PFSK-1 (cell line): ENCODE measurements at regions not wholly inside any gene's neighbourhood (a gene's known extent, or its start where the extent isn't known, plus 50 kb on each side); places are given as distances from the start of the nearest gene placed in this dataset.

ENCODE experiments used
- FOXP2 ChIP-seq: optimal IDR thresholded peaks from 2 replicates; pipeline ENCODE3; 2011; ENCODE audit warnings: borderline replicate concordance, control low read depth, inconsistent platforms; ENCODE audit not compliant: insufficient read depth; ENCODE audit errors: extremely low read length, extremely low read depth
- POLR2AphosphoS5 ChIP-seq: IDR thresholded peaks from 2 replicates; pipeline ENCODE4 v1.6.1; 2012; ENCODE audit warnings: low read depth, mild to moderate bottlenecking, control low read depth, low read length, moderate library complexity
- SIN3A ChIP-seq: IDR thresholded peaks from 2 replicates; pipeline ENCODE4 v1.6.1; 2012; ENCODE audit warnings: mild to moderate bottlenecking, low read length, moderate library complexity, borderline replicate concordance; ENCODE audit not compliant: insufficient read depth
- TAF1 ChIP-seq: IDR thresholded peaks from 2 replicates; pipeline ENCODE4 v1.6.1; 2012; ENCODE audit warnings: low read length, control low read depth, borderline replicate concordance; ENCODE audit not compliant: insufficient read depth
- TF ChIP-seq, protein P1 (sequence below), 2 experiments: IDR thresholded peaks; 2 replicates each; pipeline versions ENCODE4 v1.6.1 to v1.8.0; 2011 to 2012; ENCODE audit warnings: low read depth in 2 of 2, low read length in 2 of 2, control low read depth in 1 of 2, inconsistent platforms in 1 of 2, mild to moderate bottlenecking in 1 of 2, moderate library complexity in 1 of 2; ENCODE audit not compliant: insufficient read depth in 1 of 2

DNA sequence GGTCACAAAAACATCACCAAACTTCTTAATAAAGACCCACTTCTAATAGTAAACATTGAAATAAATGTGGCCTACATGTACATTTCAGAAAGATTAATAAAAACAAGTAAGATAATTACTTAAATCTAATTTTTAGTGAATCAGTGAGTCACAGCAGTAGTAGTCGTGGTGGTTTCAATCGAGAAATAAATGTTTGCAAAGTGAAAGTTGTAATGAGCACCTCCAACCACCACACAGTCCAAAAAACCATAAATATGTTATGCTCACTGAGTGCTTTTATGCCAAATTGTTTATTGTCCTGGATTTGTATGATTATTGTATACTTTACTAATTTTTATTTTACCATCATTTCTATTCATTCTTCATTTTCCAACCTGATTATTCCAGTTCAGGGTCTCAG is 61.8 kb upstream of the SPOPL start:
- TF ChIP-seq POLR2AphosphoS5, result no peak

DNA sequence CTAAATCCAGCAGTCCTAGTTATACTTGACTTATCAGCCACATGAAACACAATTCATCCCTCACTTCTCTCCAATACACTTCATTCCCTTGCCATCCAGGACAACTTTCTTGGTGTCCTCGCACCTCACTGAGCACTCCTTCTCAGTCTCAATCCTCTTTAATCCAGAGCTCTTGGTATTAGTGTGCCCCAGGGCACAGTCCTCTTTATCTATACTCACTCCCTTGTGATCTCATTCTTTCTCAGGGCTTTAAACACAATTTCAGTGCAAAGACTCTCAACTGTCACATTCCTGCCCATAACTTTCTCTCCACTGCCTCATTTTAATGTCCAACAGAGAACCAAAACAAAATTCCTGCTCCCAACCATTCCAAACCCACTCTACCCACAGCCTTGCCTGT is 60.8 kb upstream of the SPOPL start:
- no peak for TF ChIP-seq SIN3A
- TF ChIP-seq, protein P1, sequence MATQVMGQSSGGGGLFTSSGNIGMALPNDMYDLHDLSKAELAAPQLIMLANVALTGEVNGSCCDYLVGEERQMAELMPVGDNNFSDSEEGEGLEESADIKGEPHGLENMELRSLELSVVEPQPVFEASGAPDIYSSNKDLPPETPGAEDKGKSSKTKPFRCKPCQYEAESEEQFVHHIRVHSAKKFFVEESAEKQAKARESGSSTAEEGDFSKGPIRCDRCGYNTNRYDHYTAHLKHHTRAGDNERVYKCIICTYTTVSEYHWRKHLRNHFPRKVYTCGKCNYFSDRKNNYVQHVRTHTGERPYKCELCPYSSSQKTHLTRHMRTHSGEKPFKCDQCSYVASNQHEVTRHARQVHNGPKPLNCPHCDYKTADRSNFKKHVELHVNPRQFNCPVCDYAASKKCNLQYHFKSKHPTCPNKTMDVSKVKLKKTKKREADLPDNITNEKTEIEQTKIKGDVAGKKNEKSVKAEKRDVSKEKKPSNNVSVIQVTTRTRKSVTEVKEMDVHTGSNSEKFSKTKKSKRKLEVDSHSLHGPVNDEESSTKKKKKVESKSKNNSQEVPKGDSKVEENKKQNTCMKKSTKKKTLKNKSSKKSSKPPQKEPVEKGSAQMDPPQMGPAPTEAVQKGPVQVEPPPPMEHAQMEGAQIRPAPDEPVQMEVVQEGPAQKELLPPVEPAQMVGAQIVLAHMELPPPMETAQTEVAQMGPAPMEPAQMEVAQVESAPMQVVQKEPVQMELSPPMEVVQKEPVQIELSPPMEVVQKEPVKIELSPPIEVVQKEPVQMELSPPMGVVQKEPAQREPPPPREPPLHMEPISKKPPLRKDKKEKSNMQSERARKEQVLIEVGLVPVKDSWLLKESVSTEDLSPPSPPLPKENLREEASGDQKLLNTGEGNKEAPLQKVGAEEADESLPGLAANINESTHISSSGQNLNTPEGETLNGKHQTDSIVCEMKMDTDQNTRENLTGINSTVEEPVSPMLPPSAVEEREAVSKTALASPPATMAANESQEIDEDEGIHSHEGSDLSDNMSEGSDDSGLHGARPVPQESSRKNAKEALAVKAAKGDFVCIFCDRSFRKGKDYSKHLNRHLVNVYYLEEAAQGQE (IDR thresholded peaks at IDR 0.05; ENCODE audit: insufficient read depth in 1 of 2, low read depth in 2 of 2, low read length in 2 of 2), result no peak
- TF ChIP-seq TAF1, result no peak
- no peak for TF ChIP-seq FOXP2
- no peak for TF ChIP-seq POLR2AphosphoS5

DNA sequence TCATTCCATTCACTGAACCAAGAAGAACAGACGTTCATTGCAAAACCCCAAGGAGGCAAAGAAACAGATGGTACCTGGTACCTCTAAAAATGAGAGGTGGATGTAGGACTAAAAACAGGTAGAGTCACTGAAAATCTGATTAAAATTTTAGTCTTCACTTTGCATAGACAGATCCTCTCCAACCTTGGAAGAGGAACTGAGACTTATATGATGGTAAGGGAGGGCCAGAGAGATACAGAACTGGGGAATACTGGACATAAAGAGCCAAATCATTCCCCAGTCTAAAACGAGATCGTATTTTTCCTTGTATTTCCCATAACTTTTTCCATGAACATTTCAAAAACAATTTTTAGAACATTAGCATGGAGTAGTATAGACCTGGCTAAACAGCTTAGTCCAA is 59.7 kb upstream of the SPOPL start:
- TF ChIP-seq, protein P1 (IDR thresholded peaks at IDR 0.05; ENCODE audit: insufficient read depth in 1 of 2, low read depth in 2 of 2, low read length in 2 of 2), result no peak

DNA sequence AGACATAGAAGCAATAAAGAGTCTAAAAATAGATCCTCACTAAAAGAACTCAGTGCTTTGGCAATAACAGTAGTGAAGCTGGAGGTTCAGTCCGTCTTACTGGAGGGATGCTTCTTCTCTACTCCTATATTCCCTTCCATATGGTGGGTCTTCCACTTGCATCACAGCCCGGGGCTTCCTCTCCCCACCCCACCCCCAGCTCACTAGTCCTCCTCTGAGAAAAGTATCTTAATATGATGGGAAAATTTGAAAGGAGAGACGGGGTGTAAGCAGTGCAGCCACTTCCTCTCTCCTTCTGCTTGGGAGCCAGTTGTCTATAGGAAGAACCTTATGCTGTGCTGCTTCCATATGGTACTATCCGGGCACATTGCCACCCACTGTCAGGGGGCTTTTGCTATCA is 57.2 kb upstream of the SPOPL start:
- TF ChIP-seq TAF1 (no peak), SIN3A (no peak), FOXP2 (no peak), POLR2AphosphoS5 (no peak)
- TF ChIP-seq, protein P1 (IDR thresholded peaks at IDR 0.05; ENCODE audit: insufficient read depth in 1 of 2, low read depth in 2 of 2, low read length in 2 of 2), result no peak

DNA sequence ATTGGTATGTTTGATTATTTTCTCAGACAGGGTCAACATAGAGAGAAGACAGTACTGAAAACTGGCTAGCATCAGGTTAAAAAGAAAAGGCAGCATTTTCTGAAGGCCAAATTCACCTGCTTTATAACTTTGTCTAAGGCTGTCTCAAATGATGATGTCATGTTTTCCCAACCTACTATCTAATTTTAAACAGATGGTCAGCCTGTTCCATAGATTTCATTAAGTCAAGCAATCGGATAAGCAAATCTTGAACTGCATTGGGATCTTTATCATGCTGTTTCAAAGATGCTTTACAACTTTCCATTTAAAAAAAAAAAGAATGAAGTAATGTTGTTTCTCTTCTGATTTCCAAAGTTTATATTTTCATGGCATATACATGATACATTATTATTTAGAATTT is 56.3 kb upstream of the SPOPL start:
- TF ChIP-seq TAF1, result no peak
- TF ChIP-seq, protein P1 (IDR thresholded peaks at IDR 0.05; ENCODE audit: insufficient read depth in 1 of 2, low read depth in 2 of 2, low read length in 2 of 2), result no peak
- no peak for TF ChIP-seq SIN3A
- TF ChIP-seq POLR2AphosphoS5, result no peak
- no peak for TF ChIP-seq FOXP2

DNA sequence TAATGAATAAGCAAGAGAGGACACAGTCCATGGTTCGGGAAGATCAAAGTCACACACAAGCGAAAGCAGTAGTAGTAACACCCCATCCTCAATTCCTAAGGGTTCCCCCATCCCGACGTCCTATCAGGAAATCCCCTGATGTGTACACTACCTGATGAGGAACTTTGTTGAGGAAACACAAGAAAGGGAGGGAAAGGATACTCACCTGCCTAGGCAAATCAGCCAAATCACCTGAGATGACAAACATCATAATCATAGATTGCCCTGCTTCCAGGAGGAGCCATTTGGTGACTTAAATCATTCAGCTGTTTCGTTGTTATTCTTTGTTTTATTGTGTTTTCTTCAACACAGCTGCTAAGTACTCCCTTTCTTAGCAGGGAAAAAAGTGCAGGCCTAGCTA is 55.5 kb upstream of the SPOPL start:
- no peak for TF ChIP-seq TAF1
- TF ChIP-seq, protein P1 (IDR thresholded peaks at IDR 0.05; ENCODE audit: insufficient read depth in 1 of 2, low read depth in 2 of 2, low read length in 2 of 2), result no peak
